Epithelial cell of esophagus (primary cell): ENCODE measurements at regions not wholly inside any gene's neighbourhood (a gene's known extent, or its start where the extent isn't known, plus 50 kb on each side); places are given as distances from the start of the nearest gene placed in this dataset.

Experiments
- DNase-seq: peaks from one replicate; pipeline ENCODE4 v3.0.0; 2010; ENCODE audit warnings: low read depth
- H3K4me3 ChIP-seq: 2 replicates; pipeline ENCODE4 v1.5.1; 2011; ENCODE audit warnings: mild to moderate bottlenecking, low read length, control low read depth
- CTCF ChIP-seq: IDR thresholded peaks from 2 replicates; pipeline ENCODE4 v1.5.1; 2011; ENCODE audit warnings: low read depth, mild to moderate bottlenecking, low read length, control low read depth, inconsistent platforms; ENCODE audit not compliant: insufficient read depth; ENCODE audit errors: missing control alignments

GRCh38 chr6:142659661-142660060, 285.3 kb downstream of the HIVEP2 start:
- no peak overlapping the region for H3K4me3 ChIP-seq
- no peak for TF ChIP-seq CTCF
- no peak for DNase-seq

GRCh38 chr6:142665393-142665792, 279.6 kb downstream of the HIVEP2 start:
- DNase-seq: no peak
- TF ChIP-seq CTCF: no peak
- H3K4me3 ChIP-seq: no peak overlapping the region

- no peak for TF ChIP-seq CTCF
- no peak for DNase-seq
- no peak overlapping the region for H3K4me3 ChIP-seq
These were observed 278.3 kb downstream of the HIVEP2 start for GRCh38 chr6:142666599-142667185.

GRCh38 chr6:142669471-142670351, 275.3 kb downstream of the HIVEP2 start:
- TF ChIP-seq CTCF: no peak
- no peak overlapping the region for H3K4me3 ChIP-seq
- DNase-seq: no peak

GRCh38 chr6:142671791-142672190, 273.2 kb downstream of the HIVEP2 start:
- no peak for DNase-seq
- no peak overlapping the region for H3K4me3 ChIP-seq
- no peak for TF ChIP-seq CTCF

- H3K4me3 ChIP-seq: no peak overlapping the region
- DNase-seq: no peak
- no peak for TF ChIP-seq CTCF
These were observed 269.5 kb downstream of the HIVEP2 start for GRCh38 chr6:142675517-142675916.

GRCh38 chr6:142676027-142676443, 268.9 kb downstream of the HIVEP2 start:
- H3K4me3 ChIP-seq: no peak overlapping the region
- no peak for DNase-seq
- TF ChIP-seq CTCF: no peak
